ENCODE measurements at regions not wholly inside any gene's neighbourhood (a gene's known extent, or its start where the extent isn't known, plus 50 kb on each side); places are given as distances from the start of the nearest gene placed in this dataset.

DNA sequence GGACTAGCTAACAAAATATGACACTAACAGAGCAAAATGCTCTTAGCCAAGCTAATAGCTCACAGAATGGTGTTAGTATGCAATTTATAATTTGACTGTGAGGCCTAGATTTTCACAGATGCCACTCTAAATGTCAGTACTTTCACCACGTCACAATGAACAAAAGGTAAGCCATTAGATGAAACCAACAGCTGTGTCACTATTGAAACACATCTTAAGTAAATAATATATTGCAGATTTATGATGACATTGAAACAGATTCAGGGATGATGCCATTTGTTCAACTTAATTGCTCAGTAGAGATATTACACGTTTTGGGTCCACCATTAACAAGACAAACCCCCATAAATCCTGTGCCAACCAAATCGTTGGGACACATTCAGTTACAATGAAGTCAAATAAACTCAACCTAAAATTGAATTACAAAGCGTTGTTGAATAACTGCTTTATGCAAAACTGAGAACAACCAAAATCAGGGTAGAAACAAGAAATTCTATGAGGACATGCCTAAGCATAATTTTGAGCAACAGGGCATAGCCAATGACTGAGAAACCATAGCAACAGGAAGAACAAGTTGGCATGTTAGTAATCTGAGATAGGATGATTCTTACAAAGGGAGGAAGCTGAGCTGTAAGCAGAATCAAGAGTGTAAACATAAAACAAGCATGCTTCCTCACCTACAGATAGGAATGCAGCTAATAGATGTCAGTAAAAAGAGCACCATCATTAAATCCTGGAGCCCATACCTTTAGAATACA lies 85.6 kb upstream of the KHDRBS2 start:
- TF ChIP-seq CTCF (IDR thresholded peaks at IDR 0.05; ENCODE audit: insufficient read depth, low read length, poor library complexity, severe bottlenecking): no peak
- Histone ChIP-seq H3K4me3 (ENCODE audit: low read depth, low read length) (no peak overlapping the region), H3K36me3 (ENCODE audit: control insufficient read depth, insufficient read depth, low read length) (no peaks in the 10 kb centered on the region), H3K27me3 (ENCODE audit: control insufficient read depth, insufficient read depth, low read length) (no peaks in the 10 kb centered on the region)
- no peak for DNase-seq (ENCODE audit: low read depth)

- DNase-seq (ENCODE audit: low read depth): no peak
- H3K36me3 ChIP-seq (ENCODE audit: control insufficient read depth, insufficient read depth, low read length): no peaks in the 10 kb centered on the region
- no peaks in the 10 kb centered on the region for H3K27me3 ChIP-seq (ENCODE audit: control insufficient read depth, insufficient read depth, low read length)
- no peak for TF ChIP-seq CTCF (IDR thresholded peaks at IDR 0.05; ENCODE audit: insufficient read depth, low read length, poor library complexity, severe bottlenecking)
- H3K4me3 ChIP-seq (ENCODE audit: low read depth, low read length): no peak overlapping the region
Measured at GRCh38 chr6:62367601-62368000, 81.6 kb upstream of the KHDRBS2 start.

- TF ChIP-seq CTCF (IDR thresholded peaks at IDR 0.05; ENCODE audit: insufficient read depth, low read length, poor library complexity, severe bottlenecking): no peak
- Histone ChIP-seq H3K4me3 (ENCODE audit: low read depth, low read length) (no peak overlapping the region), H3K36me3 (ENCODE audit: control insufficient read depth, insufficient read depth, low read length) (no peaks in the 10 kb centered on the region), H3K27me3 (ENCODE audit: control insufficient read depth, insufficient read depth, low read length) (no peaks in the 10 kb centered on the region)
- no peak for DNase-seq (ENCODE audit: low read depth)
Measured at GRCh38 chr6:62362097-62362496, 76.1 kb upstream of the KHDRBS2 start.

GRCh38 chr6:62357835-62358234 lies 71.8 kb upstream of the KHDRBS2 start:
- H3K4me3 ChIP-seq (ENCODE audit: low read depth, low read length): no peak overlapping the region
- H3K27me3 ChIP-seq (ENCODE audit: control insufficient read depth, insufficient read depth, low read length): no peaks in the 10 kb centered on the region
- no peaks in the 10 kb centered on the region for H3K36me3 ChIP-seq (ENCODE audit: control insufficient read depth, insufficient read depth, low read length)
- DNase-seq (ENCODE audit: low read depth): no peak
- TF ChIP-seq CTCF (IDR thresholded peaks at IDR 0.05; ENCODE audit: insufficient read depth, low read length, poor library complexity, severe bottlenecking): no peak

GRCh38 chr6:62354261-62354660 lies 68.2 kb upstream of the KHDRBS2 start:
- H3K36me3 ChIP-seq (ENCODE audit: control insufficient read depth, insufficient read depth, low read length): no peaks in the 10 kb centered on the region
- no peak overlapping the region for H3K4me3 ChIP-seq (ENCODE audit: low read depth, low read length)
- no peaks in the 10 kb centered on the region for H3K27me3 ChIP-seq (ENCODE audit: control insufficient read depth, insufficient read depth, low read length)
- TF ChIP-seq CTCF (IDR thresholded peaks at IDR 0.05; ENCODE audit: insufficient read depth, low read length, poor library complexity, severe bottlenecking): no peak
- DNase-seq (ENCODE audit: low read depth): no peak
